ENCODE measurements at regions not wholly inside any gene's neighbourhood (a gene's known extent, or its start where the extent isn't known, plus 50 kb on each side); places are given as distances from the start of the nearest gene placed in this dataset.
A peak's percentile ranks its signal among the peaks of the same experiment; 100 is the strongest.

- DNase-seq: no peak
Observed at GRCh38 chr6:144854654-144855053, 569.5 kb downstream of the UTRN start.

GRCh38 chr6:144855375-144855774 lies 570.2 kb downstream of the UTRN start:
- DNase-seq: no peak

GRCh38 chr6:144855812-144856531 lies 570.8 kb downstream of the UTRN start:
- DNase-seq: no peak

GRCh38 chr6:144856622-144857021 lies 571.5 kb downstream of the UTRN start:
- no peak for DNase-seq

- DNase-seq: no peak
Observed at GRCh38 chr6:144857086-144857485, 572.0 kb downstream of the UTRN start.

GRCh38 chr6:144862769-144863168 lies 577.6 kb downstream of the UTRN start:
- no peak for DNase-seq

GRCh38 chr6:144867761-144868160 lies 582.6 kb downstream of the UTRN start:
- DNase-seq: no peak

- no peak for DNase-seq
Observed at GRCh38 chr6:144870782-144871181, 585.6 kb downstream of the UTRN start.

GRCh38 chr6:144873623-144874378 lies 588.7 kb downstream of the UTRN start:
- no peak for DNase-seq

GRCh38 chr6:144876689-144877088 lies 591.6 kb downstream of the UTRN start:
- DNase-seq: no peak

- DNase-seq: no peak
Observed at GRCh38 chr6:144877118-144877517, 592.0 kb downstream of the UTRN start.

- DNase-seq: no peak
Observed at GRCh38 chr6:144878577-144878976, 593.4 kb downstream of the UTRN start.

- peak; percentile 22 for DNase-seq
Observed at GRCh38 chr6:144879436-144879835, 594.3 kb downstream of the UTRN start.

- no peak for DNase-seq
Observed at GRCh38 chr6:144882425-144882824, 597.3 kb downstream of the UTRN start.

- DNase-seq: no peak
Observed at GRCh38 chr6:144883915-144884314, 598.8 kb downstream of the UTRN start.

- DNase-seq: no peak
Observed at GRCh38 chr6:144885817-144886216, 600.7 kb downstream of the UTRN start.

- peak; percentile 98 for DNase-seq
Observed at GRCh38 chr6:144886682-144887081, 601.5 kb downstream of the UTRN start.

- DNase-seq: no peak
Observed at GRCh38 chr6:144888621-144889020, 603.5 kb downstream of the UTRN start.

GRCh38 chr6:144893680-144894151 lies 608.6 kb downstream of the UTRN start:
- DNase-seq: peak; percentile 7

- no peak for DNase-seq
Observed at GRCh38 chr6:144894240-144894639, 609.1 kb downstream of the UTRN start.

- DNase-seq: no peak
Observed at GRCh38 chr6:144895313-144896278, 610.5 kb downstream of the UTRN start.

GRCh38 chr6:144896289-144896688 lies 611.2 kb downstream of the UTRN start:
- no peak for DNase-seq

GRCh38 chr6:144896871-144897270 lies 611.7 kb downstream of the UTRN start:
- no peak for DNase-seq
